HCT116 (cell line): ENCODE measurements at regions not wholly inside any gene's neighbourhood (a gene's known extent, or its start where the extent isn't known, plus 50 kb on each side); places are given as distances from the start of the nearest gene placed in this dataset.

ENCODE experiments used
- ATAC-seq: fragments of 200-7000 bp; cut with Tn5 transposase; 2 replicates; pipeline ENCODE4 v1.9.1; 2020; ENCODE audit warnings: mild to moderate bottlenecking, moderate library complexity
- BruUV-seq: library from RNA; stranded (reverse); fragments of 400-500 nt; replicated peaks from 2 replicates; lab custom pipeline; 2021; lab: Mats Ljungman, UMichigan
- CTCF ChIA-PET: fragments of 300-600 bp; sonication (Branson Sonifier 250); formaldehyde crosslinking; loops from one replicate; lab custom pipeline; 2021; ENCODE audit warnings: antibody characterized with exemption; lab: Charles Lee
- POLR2A ChIA-PET: fragments of 300-600, 350-600 bp; sonication (Branson Sonifier 250); formaldehyde crosslinking; loops from one replicate; lab custom pipeline; 2021; ENCODE audit warnings: antibody characterized with exemption; lab: Charles Lee
- RAD21 ChIA-PET, 2 experiments: fragments of 300-600 bp; sonication (Branson Sonifier 250); formaldehyde crosslinking; loops; one replicate each; lab custom pipeline; 2023; ENCODE audit warnings: low total read pairs in 2 of 2; ENCODE audit not compliant: uncharacterized antibody in 2 of 2, unreplicated experiment in 2 of 2, low non-redundant PET in 1 of 2; lab: Charles Lee
- DNase-seq: peaks from one replicate; pipeline ENCODE4 v3.0.0-alpha.2; 2010; ENCODE audit warnings: low read depth, low spot score
- H2AFZ ChIP-seq: fragments of 200-600 bp; shearing (Covaris generic), sonication (generic); 2 replicates; pipeline ENCODE4 v1.6.1; 2017; ENCODE audit warnings: low read depth, mixed run types, mixed read lengths, antibody characterized with exemption, low read length; ENCODE audit not compliant: poor library complexity, severe bottlenecking
- H3K27ac ChIP-seq: 2 replicates; pipeline ENCODE4 v1.5.1; 2012; ENCODE audit warnings: low read depth, low read length
- H3K27me3 ChIP-seq: fragments of 200-600 bp; sonication (generic); 2 replicates; pipeline ENCODE4 v1.6.1; 2016; ENCODE audit warnings: mixed run types, low read length, mixed read lengths; ENCODE audit not compliant: insufficient read depth
- H3K36me3 ChIP-seq, 2 experiments: fragments of 200-500 bp in 1 of 2; fragments of 200-600 bp in 1 of 2; sonication (Bioruptor generic) in 1 of 2; sonication (generic) in 1 of 2; 2 replicates each; pipeline versions ENCODE4 v1.5.1 to v1.6.1; 2014 to 2016; ENCODE audit warnings: low read length in 2 of 2, inconsistent platforms in 1 of 2, mixed read lengths in 1 of 2, mixed run types in 1 of 2; ENCODE audit not compliant: insufficient read depth in 2 of 2, control insufficient read depth in 1 of 2
- H3K4me1 ChIP-seq, 2 experiments: fragments of 200-600 bp in 1 of 2; sonication (generic) in 1 of 2; 2 replicates each; pipeline versions ENCODE4 v1.5.1 to v1.6.1; 2012 to 2017; ENCODE audit warnings: low read length in 2 of 2, inconsistent platforms in 1 of 2, mild to moderate bottlenecking in 1 of 2, mixed read lengths in 1 of 2, mixed run types in 1 of 2, moderate library complexity in 1 of 2; ENCODE audit not compliant: insufficient read depth in 2 of 2, control insufficient read depth in 1 of 2
- H3K4me2 ChIP-seq: fragments of 200-600 bp; sonication (generic); 2 replicates; pipeline ENCODE4 v1.6.1; 2017; ENCODE audit warnings: mixed run types, low read length, mixed read lengths
- H3K4me3 ChIP-seq, 2 experiments: fragments of 200-600 bp in 1 of 2; sonication (generic) in 1 of 2; replicated peaks in 1 of 2; 2 replicates each; pipeline ENCODE4 v1.5.1; 2011 to 2016; ENCODE audit warnings: low read length in 2 of 2, control low read depth in 1 of 2, low read depth in 1 of 2, mild to moderate bottlenecking in 1 of 2, mixed read lengths in 1 of 2, mixed run types in 1 of 2
- H3K79me2 ChIP-seq: fragments of 200-600 bp; sonication (generic); 2 replicates; pipeline ENCODE4 v1.6.1; 2017; ENCODE audit warnings: mild to moderate bottlenecking, mixed run types, low read length, moderate library complexity, mixed read lengths; ENCODE audit not compliant: insufficient read depth
- H3K9ac ChIP-seq: fragments of 200-600 bp; sonication (generic); 2 replicates; pipeline ENCODE4 v1.6.1; 2016; ENCODE audit warnings: low read length, mixed read lengths
- H3K9me2 ChIP-seq: fragments of 200-600 bp; sonication (generic), shearing (Covaris generic); 2 replicates; pipeline ENCODE4 v1.6.1; 2017; ENCODE audit warnings: mixed run types, mild to moderate bottlenecking, moderate library complexity; ENCODE audit not compliant: insufficient read depth
- H3K9me3 ChIP-seq, 2 experiments: fragments of 200-500 bp in 1 of 2; fragments of 200-600 bp in 1 of 2; sonication (Bioruptor generic) in 1 of 2; sonication (generic) in 1 of 2; 2 replicates each; pipeline ENCODE4 v1.6.1; 2014 to 2017; ENCODE audit warnings: low read length in 2 of 2, mixed read lengths in 2 of 2, inconsistent platforms in 1 of 2, low read depth in 1 of 2, mild to moderate bottlenecking in 1 of 2, mixed run types in 1 of 2, moderate library complexity in 1 of 2; ENCODE audit not compliant: control insufficient read depth in 1 of 2, insufficient read depth in 1 of 2
- H4K20me1 ChIP-seq: fragments of 200-600 bp; sonication (generic), shearing (Covaris generic); 2 replicates; pipeline ENCODE4 v1.6.1; 2017; ENCODE audit warnings: mixed run types, mild to moderate bottlenecking, moderate library complexity; ENCODE audit not compliant: insufficient read depth
- CBX3 ChIP-seq: IDR thresholded peaks from 2 replicates; pipeline ENCODE4 v1.6.1; 2012; ENCODE audit warnings: low read depth
- CEBPB ChIP-seq: IDR thresholded peaks from 2 replicates; pipeline ENCODE4 v1.6.1; 2012; ENCODE audit warnings: low read depth
- CTCF ChIP-seq, 3 experiments: fragments of 200-600 bp in 1 of 3; sonication (generic) in 1 of 3; IDR thresholded peaks in 2 of 3; conservative IDR thresholded peaks in 1 of 3; 2 replicates each; pipeline ENCODE4 v1.5.1; 2012 to 2017; ENCODE audit warnings: low read depth in 2 of 3, low read length in 2 of 3, antibody characterized with exemption in 1 of 3, borderline replicate concordance in 1 of 3, control low read depth in 1 of 3, mild to moderate bottlenecking in 1 of 3, mixed read lengths in 1 of 3, mixed run types in 1 of 3, moderate library complexity in 1 of 3; ENCODE audit not compliant: insufficient read depth in 1 of 3
- EGR1 ChIP-seq: IDR thresholded peaks from 2 replicates; pipeline ENCODE4 v1.6.1; 2012; ENCODE audit warnings: low read depth
- ELF1 ChIP-seq: IDR thresholded peaks from 2 replicates; pipeline ENCODE4 v1.6.1; 2012; ENCODE audit warnings: low read depth, borderline replicate concordance
- EZH2 ChIP-seq: fragments of 200-600 bp; sonication (generic); IDR thresholded peaks from 2 replicates; pipeline ENCODE4 v1.6.1; 2017; ENCODE audit warnings: antibody characterized with exemption, mixed run types
- EZH2phosphoT487 ChIP-seq: fragments of 200-600 bp; IDR thresholded peaks from 2 replicates; pipeline ENCODE4 v1.6.1; 2018; ENCODE audit warnings: antibody characterized with exemption, borderline replicate concordance
- FOSL1 ChIP-seq: IDR thresholded peaks from 2 replicates; pipeline ENCODE4 v1.6.1; 2012; ENCODE audit warnings: low read depth
- JUND ChIP-seq: IDR thresholded peaks from 2 replicates; pipeline ENCODE4 v1.6.1; 2012
- MAX ChIP-seq: IDR thresholded peaks from 2 replicates; pipeline ENCODE4 v1.6.1; 2012
- POLR2A ChIP-seq: IDR thresholded peaks from 2 replicates; pipeline ENCODE4 v1.7.0; 2011; ENCODE audit warnings: borderline replicate concordance; ENCODE audit not compliant: insufficient read depth, insufficient read length; ENCODE audit errors: extremely low read depth
- POLR2AphosphoS5 ChIP-seq: IDR thresholded peaks from 2 replicates; pipeline ENCODE4 v1.6.1; 2011; ENCODE audit warnings: mild to moderate bottlenecking, low read depth, low read length, moderate library complexity
- RAD21 ChIP-seq: IDR thresholded peaks from 2 replicates; pipeline ENCODE4 v1.6.1; 2012; ENCODE audit warnings: low read depth, mild to moderate bottlenecking
- SP1 ChIP-seq: IDR thresholded peaks from 2 replicates; pipeline ENCODE4 v1.6.1; 2012; ENCODE audit warnings: low read depth
- SRF ChIP-seq: IDR thresholded peaks from 2 replicates; pipeline ENCODE4 v1.6.1; 2012; ENCODE audit warnings: low read depth
- YY1 ChIP-seq: IDR thresholded peaks from 2 replicates; pipeline ENCODE4 v1.6.1; 2011; ENCODE audit warnings: low read length, low read depth, moderate library complexity, mild to moderate bottlenecking; ENCODE audit not compliant: insufficient replicate concordance; ENCODE audit errors: extremely low read depth
- ZNF274 ChIP-seq: fragments of 200-500 bp; sonication (Bioruptor generic); IDR thresholded peaks from 2 replicates; pipeline ENCODE4 v1.6.1; 2014; ENCODE audit warnings: mild to moderate bottlenecking, low read depth, low read length, inconsistent platforms
- intact Hi-C: fragments of 100-400 bp; cut with micrococcal nuclease; formaldehyde crosslinking; loops from 2 replicates; pipeline ENCODE4 v1.10.0; 2022
- TF ChIP-seq, protein P1 (sequence below): IDR thresholded peaks from 2 replicates; pipeline ENCODE4 v1.6.1; 2011; ENCODE audit warnings: mild to moderate bottlenecking, low read length, moderate library complexity; ENCODE audit not compliant: insufficient replicate concordance; ENCODE audit errors: extremely low read depth
- TF ChIP-seq, protein P2 (sequence below): IDR thresholded peaks from 2 replicates; pipeline ENCODE4 v1.6.1; 2012
- TF ChIP-seq, protein P3 (sequence below): IDR thresholded peaks from 2 replicates; pipeline ENCODE4 v1.6.1; 2012; ENCODE audit warnings: low read depth

DNA sequence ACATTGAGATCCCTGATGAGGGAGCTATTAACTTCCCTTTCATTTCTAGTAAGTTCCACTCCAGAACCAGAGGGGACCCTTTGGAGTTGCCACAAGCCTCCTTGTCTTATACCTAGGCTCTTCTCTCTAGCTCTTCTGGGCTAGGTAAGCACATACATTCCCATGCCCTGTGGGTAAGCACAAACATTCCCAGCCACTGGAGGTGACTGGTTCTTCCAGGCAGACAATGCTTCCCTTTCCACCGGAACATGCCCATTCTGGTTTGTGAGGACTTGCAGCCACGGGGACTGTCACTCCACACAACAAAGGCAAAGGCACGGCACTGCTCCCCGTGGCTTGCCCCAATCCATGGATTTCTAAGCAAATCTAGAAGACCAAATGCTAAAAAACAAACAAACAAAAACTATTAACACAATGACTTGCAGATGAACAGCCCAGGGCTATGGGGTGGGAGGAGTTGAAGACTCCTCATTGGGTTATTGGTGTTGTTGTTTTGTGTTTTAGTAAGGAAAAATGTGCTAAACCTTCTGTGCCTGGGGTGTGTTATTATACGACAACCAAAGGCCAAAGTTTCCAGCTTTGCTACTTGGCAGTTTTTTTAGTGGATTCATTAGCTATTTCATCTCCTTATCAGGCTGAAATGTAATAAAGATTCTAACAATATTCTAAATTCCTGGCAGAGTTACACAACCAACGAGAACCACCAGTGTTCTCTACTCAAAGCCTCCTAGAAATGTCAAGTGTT is 276.2 kb downstream of the SYK start:
- ChIA-PET POLR2A (no interaction called here), RAD21 (no interaction called here), CTCF (no interaction called here)
- Histone ChIP-seq H3K27me3 (no peaks in the 10 kb centered on the region), H3K36me3 (no peaks in the 10 kb centered on the region), H3K9me2 (no peaks in the 10 kb centered on the region), H3K27ac (no peak overlapping the region), H3K4me3 (no peak overlapping the region), H3K9me3 (no peaks in the 10 kb centered on the region), H3K4me1 (no peaks in the 10 kb centered on the region), H3K4me2 (no peak overlapping the region), H2AFZ (no peak overlapping the region), H3K79me2 (no peaks in the 10 kb centered on the region), H4K20me1 (no peaks in the 10 kb centered on the region), H3K9ac (no peak overlapping the region)
- intact Hi-C loops = no loop called here
- DNase-seq (no peak), ATAC-seq (no peak)
- BruUV-seq = no TSS peak
- TF ChIP-seq ELF1 (no peak), EZH2phosphoT487 (no peak), RAD21 (no peak), POLR2A (no peak), SRF (no peak), CBX3 (no peak), FOSL1 (no peak), SP1 (no peak), ZNF274 (no peak), EGR1 (no peak), YY1 (no peak), CTCF (IDR thresholded peaks at IDR 0.05 in 2 of 3, conservative IDR thresholded peaks at IDR 0.05 in 1 of 3; ENCODE audit: borderline replicate concordance in 1 of 3, insufficient read depth in 1 of 3, low read depth in 2 of 3, low read length in 2 of 3) (no peak), POLR2AphosphoS5 (no peak), EZH2 (no peak), MAX (no peak), JUND (no peak), CEBPB (no peak)
- TF ChIP-seq, protein P1, sequence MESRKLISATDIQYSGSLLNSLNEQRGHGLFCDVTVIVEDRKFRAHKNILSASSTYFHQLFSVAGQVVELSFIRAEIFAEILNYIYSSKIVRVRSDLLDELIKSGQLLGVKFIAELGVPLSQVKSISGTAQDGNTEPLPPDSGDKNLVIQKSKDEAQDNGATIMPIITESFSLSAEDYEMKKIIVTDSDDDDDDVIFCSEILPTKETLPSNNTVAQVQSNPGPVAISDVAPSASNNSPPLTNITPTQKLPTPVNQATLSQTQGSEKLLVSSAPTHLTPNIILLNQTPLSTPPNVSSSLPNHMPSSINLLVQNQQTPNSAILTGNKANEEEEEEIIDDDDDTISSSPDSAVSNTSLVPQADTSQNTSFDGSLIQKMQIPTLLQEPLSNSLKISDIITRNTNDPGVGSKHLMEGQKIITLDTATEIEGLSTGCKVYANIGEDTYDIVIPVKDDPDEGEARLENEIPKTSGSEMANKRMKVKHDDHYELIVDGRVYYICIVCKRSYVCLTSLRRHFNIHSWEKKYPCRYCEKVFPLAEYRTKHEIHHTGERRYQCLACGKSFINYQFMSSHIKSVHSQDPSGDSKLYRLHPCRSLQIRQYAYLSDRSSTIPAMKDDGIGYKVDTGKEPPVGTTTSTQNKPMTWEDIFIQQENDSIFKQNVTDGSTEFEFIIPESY = no peak
- TF ChIP-seq, protein P2, sequence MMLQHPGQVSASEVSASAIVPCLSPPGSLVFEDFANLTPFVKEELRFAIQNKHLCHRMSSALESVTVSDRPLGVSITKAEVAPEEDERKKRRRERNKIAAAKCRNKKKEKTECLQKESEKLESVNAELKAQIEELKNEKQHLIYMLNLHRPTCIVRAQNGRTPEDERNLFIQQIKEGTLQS = no peak
- TF ChIP-seq, protein P3, sequence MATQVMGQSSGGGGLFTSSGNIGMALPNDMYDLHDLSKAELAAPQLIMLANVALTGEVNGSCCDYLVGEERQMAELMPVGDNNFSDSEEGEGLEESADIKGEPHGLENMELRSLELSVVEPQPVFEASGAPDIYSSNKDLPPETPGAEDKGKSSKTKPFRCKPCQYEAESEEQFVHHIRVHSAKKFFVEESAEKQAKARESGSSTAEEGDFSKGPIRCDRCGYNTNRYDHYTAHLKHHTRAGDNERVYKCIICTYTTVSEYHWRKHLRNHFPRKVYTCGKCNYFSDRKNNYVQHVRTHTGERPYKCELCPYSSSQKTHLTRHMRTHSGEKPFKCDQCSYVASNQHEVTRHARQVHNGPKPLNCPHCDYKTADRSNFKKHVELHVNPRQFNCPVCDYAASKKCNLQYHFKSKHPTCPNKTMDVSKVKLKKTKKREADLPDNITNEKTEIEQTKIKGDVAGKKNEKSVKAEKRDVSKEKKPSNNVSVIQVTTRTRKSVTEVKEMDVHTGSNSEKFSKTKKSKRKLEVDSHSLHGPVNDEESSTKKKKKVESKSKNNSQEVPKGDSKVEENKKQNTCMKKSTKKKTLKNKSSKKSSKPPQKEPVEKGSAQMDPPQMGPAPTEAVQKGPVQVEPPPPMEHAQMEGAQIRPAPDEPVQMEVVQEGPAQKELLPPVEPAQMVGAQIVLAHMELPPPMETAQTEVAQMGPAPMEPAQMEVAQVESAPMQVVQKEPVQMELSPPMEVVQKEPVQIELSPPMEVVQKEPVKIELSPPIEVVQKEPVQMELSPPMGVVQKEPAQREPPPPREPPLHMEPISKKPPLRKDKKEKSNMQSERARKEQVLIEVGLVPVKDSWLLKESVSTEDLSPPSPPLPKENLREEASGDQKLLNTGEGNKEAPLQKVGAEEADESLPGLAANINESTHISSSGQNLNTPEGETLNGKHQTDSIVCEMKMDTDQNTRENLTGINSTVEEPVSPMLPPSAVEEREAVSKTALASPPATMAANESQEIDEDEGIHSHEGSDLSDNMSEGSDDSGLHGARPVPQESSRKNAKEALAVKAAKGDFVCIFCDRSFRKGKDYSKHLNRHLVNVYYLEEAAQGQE = no peak
